ENCODE measurements at regions not wholly inside any gene's neighbourhood (a gene's known extent, or its start where the extent isn't known, plus 50 kb on each side); places are given as distances from the start of the nearest gene placed in this dataset.

- no peak overlapping the region for H3K4me3 ChIP-seq (ENCODE audit: low read length)
- DNase-seq (ENCODE audit: low read depth), result no peak
- TF ChIP-seq CTCF (conservative IDR thresholded peaks at IDR 0.05; ENCODE audit: low read length), result no peak
Measured at GRCh38 chr16:76190057-76190456, 87.1 kb upstream of the CNTNAP4 start.

- TF ChIP-seq CTCF (conservative IDR thresholded peaks at IDR 0.05; ENCODE audit: low read length), result no peak
- no peak for DNase-seq (ENCODE audit: low read depth)
- H3K4me3 ChIP-seq (ENCODE audit: low read length), result no peak overlapping the region
Measured at GRCh38 chr16:76190480-76190879, 86.7 kb upstream of the CNTNAP4 start.

- DNase-seq (ENCODE audit: low read depth), result no peak
- TF ChIP-seq CTCF (conservative IDR thresholded peaks at IDR 0.05; ENCODE audit: low read length), result no peak
- H3K4me3 ChIP-seq (ENCODE audit: low read length), result no peak overlapping the region
Measured at GRCh38 chr16:76193906-76194615, 83.1 kb upstream of the CNTNAP4 start.

GRCh38 chr16:76194616-76195015, 82.6 kb upstream of the CNTNAP4 start:
- TF ChIP-seq CTCF (conservative IDR thresholded peaks at IDR 0.05; ENCODE audit: low read length), result no peak
- no peak for DNase-seq (ENCODE audit: low read depth)
- H3K4me3 ChIP-seq (ENCODE audit: low read length), result no peak overlapping the region

GRCh38 chr16:76195056-76195455, 82.1 kb upstream of the CNTNAP4 start:
- no peak overlapping the region for H3K4me3 ChIP-seq (ENCODE audit: low read length)
- no peak for TF ChIP-seq CTCF (conservative IDR thresholded peaks at IDR 0.05; ENCODE audit: low read length)
- DNase-seq (ENCODE audit: low read depth), result no peak

- TF ChIP-seq CTCF (conservative IDR thresholded peaks at IDR 0.05; ENCODE audit: low read length), result no peak
Measured at GRCh38 chr16:76195648-76196047, 81.6 kb upstream of the CNTNAP4 start.

GRCh38 chr16:76197900-76198299, 79.3 kb upstream of the CNTNAP4 start:
- DNase-seq (ENCODE audit: low read depth), result no peak
- no peak for TF ChIP-seq CTCF (conservative IDR thresholded peaks at IDR 0.05; ENCODE audit: low read length)
- H3K4me3 ChIP-seq (ENCODE audit: low read length), result no peak overlapping the region

More at GRCh38 chr16:76195648-76196047, 81.6 kb upstream of the CNTNAP4 start:
- DNase-seq (ENCODE audit: low read depth), result no peak
- H3K4me3 ChIP-seq (ENCODE audit: low read length), result no peak overlapping the region

Data from AG10803 (cell line).